Gastroesophageal sphincter (tissue), 3 donors: ENCODE measurements at regions not wholly inside any gene's neighbourhood (a gene's known extent, or its start where the extent isn't known, plus 50 kb on each side); places are given as distances from the start of the nearest gene placed in this dataset.

ENCODE experiments used
- CTCF ChIP-seq, 4 experiments: fragments of 200-600 bp in 2 of 4; fragments of 450-650 bp in 2 of 4; sonication (generic) in 1 of 4; IDR thresholded peaks; one replicate each; pipeline ENCODE4 v1.5.1; 2017 to 2019; ENCODE audit warnings: antibody characterized with exemption in 4 of 4, mild to moderate bottlenecking in 2 of 4, moderate library complexity in 2 of 4
- POLR2A ChIP-seq, 2 donors: fragments of 450-650 bp; IDR thresholded peaks; one replicate each; pipeline ENCODE4 v1.6.1; 2017; ENCODE audit warnings: antibody characterized with exemption in 2 of 2, mild to moderate bottlenecking in 2 of 2, moderate library complexity in 1 of 2

GRCh38 chr2:83376731-83377130, 1082.3 kb downstream of the SUCLG1 start:
- TF ChIP-seq CTCF (IDR thresholded peaks at IDR 0.05) (no peak), POLR2A (IDR thresholded peaks at IDR 0.05) (no peak)
